OCI-LY1 (cell line): ENCODE measurements at regions not wholly inside any gene's neighbourhood (a gene's known extent, or its start where the extent isn't known, plus 50 kb on each side); places are given as distances from the start of the nearest gene placed in this dataset.

ENCODE experiments used
- H2AFZ ChIP-seq: fragments of 200-600 bp; sonication (generic), shearing (Covaris generic); 2 replicates; pipeline ENCODE4 v1.6.0; 2014; ENCODE audit warnings: antibody characterized with exemption, mild to moderate bottlenecking, low read length
- H3F3A ChIP-seq: fragments of 200-600 bp; sonication (generic), shearing (Covaris generic); 2 replicates; pipeline ENCODE4 v1.6.0; 2014; ENCODE audit warnings: mild to moderate bottlenecking, antibody characterized with exemption, low read length, moderate library complexity; ENCODE audit not compliant: insufficient read depth
- H3K27ac ChIP-seq: fragments of 200-600 bp; sonication (generic); 2 replicates; pipeline ENCODE4 v1.5.1; 2014; ENCODE audit warnings: low read length, mixed run types, mild to moderate bottlenecking, low read depth; ENCODE audit not compliant: poor library complexity, severe bottlenecking
- H3K27me3 ChIP-seq: fragments of 200-600 bp; sonication (generic); 2 replicates; pipeline ENCODE4 v1.6.0; 2014; ENCODE audit warnings: antibody characterized with exemption, mild to moderate bottlenecking, low read length, moderate library complexity; ENCODE audit not compliant: insufficient read depth
- H3K36me3 ChIP-seq: fragments of 200-600 bp; sonication (generic); 2 replicates; pipeline ENCODE4 v1.6.1; 2014; ENCODE audit warnings: mild to moderate bottlenecking, antibody characterized with exemption, low read length, moderate library complexity, mixed read lengths; ENCODE audit not compliant: insufficient read depth
- H3K4me1 ChIP-seq: fragments of 200-600 bp; sonication (generic); 2 replicates; pipeline ENCODE4 v1.5.1; 2014; ENCODE audit warnings: mild to moderate bottlenecking, low read length, moderate library complexity; ENCODE audit not compliant: insufficient read depth, severe bottlenecking
- H3K4me2 ChIP-seq: fragments of 200-600 bp; sonication (generic), shearing (Covaris generic); 2 replicates; pipeline ENCODE4 v1.6.1; 2014; ENCODE audit warnings: low read length
- H3K4me3 ChIP-seq: fragments of 200-600 bp; sonication (generic); 2 replicates; pipeline ENCODE4 v1.5.1; 2014; ENCODE audit warnings: low read length, low read depth, mild to moderate bottlenecking, mixed read lengths; ENCODE audit not compliant: poor library complexity, severe bottlenecking
- H3K79me2 ChIP-seq: fragments of 200-600 bp; shearing (Covaris generic); 2 replicates; pipeline ENCODE4 v1.6.1; 2016; ENCODE audit warnings: mixed run types, low read length, mixed read lengths; ENCODE audit not compliant: insufficient read depth
- H3K9ac ChIP-seq: fragments of 200-600 bp; sonication (generic), shearing (Covaris generic); 2 replicates; pipeline ENCODE4 v1.6.1; 2014; ENCODE audit warnings: mild to moderate bottlenecking, low read length, mixed read lengths
- H3K9me2 ChIP-seq: fragments of 200-600 bp; sonication (generic), shearing (Covaris generic); 2 replicates; pipeline ENCODE4 v1.6.1; 2014; ENCODE audit warnings: low read depth, mild to moderate bottlenecking, low read length, mixed read lengths
- H3K9me3 ChIP-seq: fragments of 200-600 bp; shearing (Covaris generic); 2 replicates; pipeline ENCODE4 v1.6.1; 2014; ENCODE audit warnings: low read length, mixed read lengths
- H4K20me1 ChIP-seq: fragments of 200-600 bp; sonication (generic), shearing (Covaris generic); 2 replicates; pipeline ENCODE4 v1.6.0; 2016; ENCODE audit warnings: mild to moderate bottlenecking, low read length; ENCODE audit not compliant: insufficient read depth
- EZH2 ChIP-seq: fragments of 200-600 bp; sonication (generic), shearing (Covaris generic); IDR thresholded peaks from 2 replicates; pipeline ENCODE4 v1.8.0; 2017; ENCODE audit warnings: borderline replicate concordance, mixed run types, mild to moderate bottlenecking, antibody characterized with exemption, low read length, moderate library complexity, mixed read lengths
- TF ChIP-seq, protein P1 (sequence below): fragments of 200-600 bp; sonication (generic), shearing (Covaris generic); IDR thresholded peaks from 2 replicates; pipeline ENCODE4 v1.5.1; 2017; ENCODE audit warnings: mild to moderate bottlenecking, antibody characterized with exemption, low read length, moderate library complexity, mixed read lengths

GRCh38 chr1:5713101-5714010 lies 278.9 kb downstream of the NPHP4 start:
- Histone ChIP-seq H3K27me3 (0 out of 2 replicates have a peak, but pooled peaks cover 4% of the 10 kb centered on the region), H4K20me1 (no peaks in the 10 kb centered on the region), H3K4me1 (no peaks in the 10 kb centered on the region), H3K4me2 (no peak overlapping the region), H3K4me3 (no peak overlapping the region), H3F3A (no peaks in the 10 kb centered on the region), H3K36me3 (no peaks in the 10 kb centered on the region), H3K9me2 (no peaks in the 10 kb centered on the region), H3K9ac (no peak overlapping the region), H3K79me2 (no peaks in the 10 kb centered on the region), H3K27ac (no peak overlapping the region), H2AFZ (no peak overlapping the region), H3K9me3 (0 out of 2 replicates have a peak, but pooled peaks cover 2% of the 10 kb centered on the region)
- TF ChIP-seq EZH2: no peak
- TF ChIP-seq, protein P1, sequence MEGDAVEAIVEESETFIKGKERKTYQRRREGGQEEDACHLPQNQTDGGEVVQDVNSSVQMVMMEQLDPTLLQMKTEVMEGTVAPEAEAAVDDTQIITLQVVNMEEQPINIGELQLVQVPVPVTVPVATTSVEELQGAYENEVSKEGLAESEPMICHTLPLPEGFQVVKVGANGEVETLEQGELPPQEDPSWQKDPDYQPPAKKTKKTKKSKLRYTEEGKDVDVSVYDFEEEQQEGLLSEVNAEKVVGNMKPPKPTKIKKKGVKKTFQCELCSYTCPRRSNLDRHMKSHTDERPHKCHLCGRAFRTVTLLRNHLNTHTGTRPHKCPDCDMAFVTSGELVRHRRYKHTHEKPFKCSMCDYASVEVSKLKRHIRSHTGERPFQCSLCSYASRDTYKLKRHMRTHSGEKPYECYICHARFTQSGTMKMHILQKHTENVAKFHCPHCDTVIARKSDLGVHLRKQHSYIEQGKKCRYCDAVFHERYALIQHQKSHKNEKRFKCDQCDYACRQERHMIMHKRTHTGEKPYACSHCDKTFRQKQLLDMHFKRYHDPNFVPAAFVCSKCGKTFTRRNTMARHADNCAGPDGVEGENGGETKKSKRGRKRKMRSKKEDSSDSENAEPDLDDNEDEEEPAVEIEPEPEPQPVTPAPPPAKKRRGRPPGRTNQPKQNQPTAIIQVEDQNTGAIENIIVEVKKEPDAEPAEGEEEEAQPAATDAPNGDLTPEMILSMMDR: no peak

- Histone ChIP-seq H2AFZ (no peak overlapping the region), H3K9ac (no peak overlapping the region), H3K36me3 (no peaks in the 10 kb centered on the region), H3F3A (no peaks in the 10 kb centered on the region), H3K4me1 (no peaks in the 10 kb centered on the region), H3K27ac (no peak overlapping the region), H3K27me3 (0 out of 2 replicates have a peak, but pooled peaks cover 4% of the 10 kb centered on the region), H4K20me1 (no peaks in the 10 kb centered on the region), H3K79me2 (no peaks in the 10 kb centered on the region), H3K4me2 (no peak overlapping the region), H3K9me3 (0 out of 2 replicates have a peak, but pooled peaks cover 2% of the 10 kb centered on the region), H3K4me3 (no peak overlapping the region), H3K9me2 (no peaks in the 10 kb centered on the region)
- TF ChIP-seq EZH2: no peak
- TF ChIP-seq, protein P1: no peak
Observed at GRCh38 chr1:5711956-5712645, 280.1 kb downstream of the NPHP4 start.

DNA sequence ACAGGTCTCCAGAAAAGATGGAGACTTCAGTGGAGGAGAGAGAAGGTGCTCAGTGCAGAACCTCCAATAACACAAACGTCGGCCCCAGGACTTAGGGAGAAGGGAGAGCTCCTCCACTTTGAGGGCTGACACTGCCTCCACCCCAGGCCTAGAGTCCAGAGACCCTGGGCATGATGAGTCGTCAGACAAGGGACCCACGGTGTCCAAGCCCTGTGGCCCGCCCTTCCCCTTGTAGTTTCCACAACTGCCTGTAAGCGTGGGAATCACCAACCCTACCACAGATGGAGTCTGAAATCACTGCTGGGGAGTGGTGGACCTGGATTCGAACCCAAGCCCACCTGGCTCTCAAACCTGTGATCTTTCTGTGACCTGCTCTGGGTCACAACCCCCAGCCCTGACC lies 281.1 kb downstream of the NPHP4 start:
- no peak overlapping the region for H3K4me2 ChIP-seq
- H3K4me1 ChIP-seq: no peaks in the 10 kb centered on the region
- no peaks in the 10 kb centered on the region for H3K79me2 ChIP-seq
- H3K9ac ChIP-seq: no peak overlapping the region
- H3K27ac ChIP-seq: no peak overlapping the region
- H3K36me3 ChIP-seq: no peaks in the 10 kb centered on the region
- no peaks in the 10 kb centered on the region for H3F3A ChIP-seq
- H3K9me2 ChIP-seq: no peaks in the 10 kb centered on the region
- 0 out of 2 replicates have a peak, but pooled peaks cover 2% of the 10 kb centered on the region for H3K9me3 ChIP-seq
- H2AFZ ChIP-seq: no peak overlapping the region
- no peak overlapping the region for H3K4me3 ChIP-seq
- no peak for TF ChIP-seq EZH2
- TF ChIP-seq, protein P1: no peak
- H4K20me1 ChIP-seq: no peaks in the 10 kb centered on the region
- H3K27me3 ChIP-seq: no peaks in the 10 kb centered on the region
